K562 (cell line): ENCODE measurements at regions not wholly inside any gene's neighbourhood (a gene's known extent, or its start where the extent isn't known, plus 50 kb on each side); places are given as distances from the start of the nearest gene placed in this dataset.

Experiments used
- ASH1L ChIP-seq: fragments of 450-650 bp; IDR thresholded peaks from 2 replicates; pipeline ENCODE4 v1.6.1; 2018; ENCODE audit warnings: borderline replicate concordance, mild to moderate bottlenecking, low read depth; ENCODE audit not compliant: partially characterized antibody
- BHLHE40 ChIP-seq: IDR thresholded peaks from 2 replicates; pipeline ENCODE4 v1.6.1; 2011; ENCODE audit warnings: low read length, improper control_type of control experiment
- CEBPB ChIP-seq: fragments of 450-650 bp; IDR thresholded peaks from 2 replicates; pipeline ENCODE4 v1.6.1; 2016; ENCODE audit warnings: missing genetic modification characterization, missing compliant biosample characterization
- ETV5 ChIP-seq: sonication (generic); formaldehyde crosslinking; IDR thresholded peaks from 2 replicates; pipeline ENCODE4 v1.4.0; 2020; ENCODE audit warnings: low read depth, mild to moderate bottlenecking, missing genetic modification reagents
- HNRNPL ChIP-seq: fragments of 200-400 bp; formaldehyde crosslinking; IDR thresholded peaks from 2 replicates; pipeline ENCODE4 v1.6.1; 2017; ENCODE audit warnings: low read depth, mild to moderate bottlenecking, low read length
- MBD2 ChIP-seq: sonication (generic); IDR thresholded peaks from 2 replicates; pipeline ENCODE4 v1.6.1; 2016; ENCODE audit warnings: low read depth, borderline replicate concordance
- MCM7 ChIP-seq, 2 experiments: fragments of 450-650 bp; IDR thresholded peaks; 2 replicates each; pipeline ENCODE4 v1.6.1; 2016 to 2018
- MYNN ChIP-seq, 2 experiments: sonication (generic); formaldehyde crosslinking in 1 of 2; IDR thresholded peaks; 2 replicates each; pipeline versions ENCODE4 v1.5.0 to v1.6.1; 2016 to 2020; ENCODE audit warnings: antibody characterized with exemption in 1 of 2, missing genetic modification reagents in 1 of 2
- NCOA2 ChIP-seq, 2 experiments: fragments of 450-650 bp; IDR thresholded peaks; 2 replicates each; pipeline ENCODE4 v1.6.1; 2018; ENCODE audit warnings: mild to moderate bottlenecking in 2 of 2, moderate library complexity in 1 of 2; ENCODE audit not compliant: partially characterized antibody in 2 of 2
- NFE2 ChIP-seq: IDR thresholded peaks from 2 replicates; pipeline ENCODE4 v1.6.1; 2014; ENCODE audit warnings: antibody characterized with exemption, low read depth
- NR2F6 ChIP-seq: fragments of 450-650 bp; formaldehyde crosslinking; IDR thresholded peaks from 2 replicates; pipeline ENCODE4 v1.4.0; 2020; ENCODE audit warnings: mild to moderate bottlenecking
- RBM14 ChIP-seq: fragments of 200-400 bp; formaldehyde crosslinking; IDR thresholded peaks from 2 replicates; pipeline ENCODE4 v1.6.1; 2018; ENCODE audit warnings: low read depth, mild to moderate bottlenecking, low read length, moderate library complexity, borderline replicate concordance; ENCODE audit not compliant: insufficient read depth
- SFPQ ChIP-seq: fragments of 200-400 bp; formaldehyde crosslinking; IDR thresholded peaks from 2 replicates; pipeline ENCODE4 v1.6.1; 2017; ENCODE audit warnings: mild to moderate bottlenecking, low read depth, low read length, moderate library complexity
- SOX6 ChIP-seq: fragments of 450-650 bp; IDR thresholded peaks from 2 replicates; pipeline ENCODE4 v1.6.1; 2014; ENCODE audit warnings: mild to moderate bottlenecking
- SP2 ChIP-seq: IDR thresholded peaks from 2 replicates; pipeline ENCODE4 v1.6.1; 2011; ENCODE audit warnings: mild to moderate bottlenecking, low read depth, low read length, moderate library complexity; ENCODE audit not compliant: poor library complexity, severe bottlenecking; ENCODE audit errors: extremely low read depth
- SRSF9 ChIP-seq: fragments of 200-400 bp; formaldehyde crosslinking; IDR thresholded peaks from 2 replicates; pipeline ENCODE4 v1.6.1; 2017; ENCODE audit warnings: low read depth, low read length, borderline replicate concordance
- XRCC3 ChIP-seq: fragments of 450-650 bp; IDR thresholded peaks from 2 replicates; pipeline ENCODE4 v1.6.1; 2017; ENCODE audit warnings: mild to moderate bottlenecking, moderate library complexity
- ZC3H11A ChIP-seq: IDR thresholded peaks from 2 replicates; pipeline ENCODE4 v1.6.1; 2012; ENCODE audit warnings: low read depth, low read length, improper control_type of control experiment
- ZFPM2 ChIP-seq: fragments of 250-450 bp; sonication (Bioruptor Pico); IDR thresholded peaks from 2 replicates; pipeline ENCODE4 v1.5.1; 2022; ENCODE audit warnings: mild to moderate bottlenecking
- ZNF134 ChIP-seq: fragments of 250-450 bp; sonication (Bioruptor Pico); conservative IDR thresholded peaks from 2 replicates; pipeline ENCODE4 v1.4.0; 2020
- ZNF184 ChIP-seq: sonication (generic); formaldehyde crosslinking; IDR thresholded peaks from 2 replicates; pipeline ENCODE4 v1.5.0; 2020; ENCODE audit warnings: missing genetic modification reagents
- ZNF717 ChIP-seq: fragments of 250-450 bp; sonication (Bioruptor Pico); IDR thresholded peaks from 2 replicates; pipeline ENCODE4 v1.5.0; 2021
- ZNF785 ChIP-seq: fragments of 250-450 bp; sonication (Bioruptor Pico); IDR thresholded peaks from 2 replicates; pipeline ENCODE4 v1.4.0; 2020; ENCODE audit warnings: mild to moderate bottlenecking
- TF ChIP-seq, protein P1 (sequence below), 2 experiments: fragments of 250-450 bp in 1 of 2; fragments of 450-650 bp in 1 of 2; sonication (Bioruptor Pico) in 1 of 2; IDR thresholded peaks; 2 replicates each; pipeline versions ENCODE4 v1.6.1 to v1.8.0; 2016 to 2021; ENCODE audit warnings: mild to moderate bottlenecking in 2 of 2, moderate library complexity in 2 of 2, missing compliant biosample characterization in 1 of 2, missing genetic modification characterization in 1 of 2
- TF ChIP-seq, protein P2 (sequence below): fragments of 450-650 bp; IDR thresholded peaks from 2 replicates; pipeline ENCODE4 v1.6.1; 2017; ENCODE audit warnings: antibody characterized with exemption
- TF ChIP-seq, protein P3 (sequence below): sonication (generic); formaldehyde crosslinking; IDR thresholded peaks from 2 replicates; pipeline ENCODE4 v1.8.0; 2022; ENCODE audit warnings: mild to moderate bottlenecking, low read depth, missing genetic modification reagents

- TF ChIP-seq, protein P1, sequence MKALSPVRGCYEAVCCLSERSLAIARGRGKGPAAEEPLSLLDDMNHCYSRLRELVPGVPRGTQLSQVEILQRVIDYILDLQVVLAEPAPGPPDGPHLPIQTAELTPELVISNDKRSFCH (CRISPR knock-in tag; IDR thresholded peaks at IDR 0.05) = no peak
- TF ChIP-seq, protein P1 (tag; IDR thresholded peaks at IDR 0.05) = no peak
- no peak for TF ChIP-seq CEBPB (tag)
- no peak for TF ChIP-seq MCM7 (IDR thresholded peaks at IDR 0.05)
- TF ChIP-seq ZFPM2 = no peak
- no peak for TF ChIP-seq SRSF9
- TF ChIP-seq ZNF134 (CRISPR knock-in tag) = no peak
- TF ChIP-seq BHLHE40 = no peak
- peak; percentile 36; the same call in 1 of the 2 replicates for TF ChIP-seq SOX6
- TF ChIP-seq ZNF717 (CRISPR knock-in tag) = no peak
- TF ChIP-seq NR2F6 (CRISPR knock-in tag) = no peak
- TF ChIP-seq NCOA2 (IDR thresholded peaks at IDR 0.05; ENCODE audit: partially characterized antibody in 2 of 2) = no peak
- no peak for TF ChIP-seq SFPQ
- TF ChIP-seq ZNF184 (CRISPR knock-in tag) = no peak
- TF ChIP-seq MBD2 = no peak
- TF ChIP-seq ZNF785 (CRISPR knock-in tag) = no peak
- TF ChIP-seq ZC3H11A = no peak
- TF ChIP-seq ETV5 (CRISPR knock-in tag) = no peak
- peak; percentile 82 for TF ChIP-seq NFE2
- TF ChIP-seq XRCC3 = no peak
- no peak for TF ChIP-seq SP2
- TF ChIP-seq HNRNPL = no peak
- TF ChIP-seq ASH1L = no peak
- no peak for TF ChIP-seq RBM14
- TF ChIP-seq, protein P2, sequence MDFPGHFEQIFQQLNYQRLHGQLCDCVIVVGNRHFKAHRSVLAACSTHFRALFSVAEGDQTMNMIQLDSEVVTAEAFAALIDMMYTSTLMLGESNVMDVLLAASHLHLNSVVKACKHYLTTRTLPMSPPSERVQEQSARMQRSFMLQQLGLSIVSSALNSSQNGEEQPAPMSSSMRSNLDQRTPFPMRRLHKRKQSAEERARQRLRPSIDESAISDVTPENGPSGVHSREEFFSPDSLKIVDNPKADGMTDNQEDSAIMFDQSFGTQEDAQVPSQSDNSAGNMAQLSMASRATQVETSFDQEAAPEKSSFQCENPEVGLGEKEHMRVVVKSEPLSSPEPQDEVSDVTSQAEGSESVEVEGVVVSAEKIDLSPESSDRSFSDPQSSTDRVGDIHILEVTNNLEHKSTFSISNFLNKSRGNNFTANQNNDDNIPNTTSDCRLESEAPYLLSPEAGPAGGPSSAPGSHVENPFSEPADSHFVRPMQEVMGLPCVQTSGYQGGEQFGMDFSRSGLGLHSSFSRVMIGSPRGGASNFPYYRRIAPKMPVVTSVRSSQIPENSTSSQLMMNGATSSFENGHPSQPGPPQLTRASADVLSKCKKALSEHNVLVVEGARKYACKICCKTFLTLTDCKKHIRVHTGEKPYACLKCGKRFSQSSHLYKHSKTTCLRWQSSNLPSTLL = no peak
- TF ChIP-seq, protein P3, sequence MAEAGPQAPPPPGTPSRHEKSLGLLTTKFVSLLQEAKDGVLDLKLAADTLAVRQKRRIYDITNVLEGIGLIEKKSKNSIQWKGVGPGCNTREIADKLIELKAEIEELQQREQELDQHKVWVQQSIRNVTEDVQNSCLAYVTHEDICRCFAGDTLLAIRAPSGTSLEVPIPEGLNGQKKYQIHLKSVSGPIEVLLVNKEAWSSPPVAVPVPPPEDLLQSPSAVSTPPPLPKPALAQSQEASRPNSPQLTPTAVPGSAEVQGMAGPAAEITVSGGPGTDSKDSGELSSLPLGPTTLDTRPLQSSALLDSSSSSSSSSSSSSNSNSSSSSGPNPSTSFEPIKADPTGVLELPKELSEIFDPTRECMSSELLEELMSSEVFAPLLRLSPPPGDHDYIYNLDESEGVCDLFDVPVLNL (CRISPR knock-in tag) = no peak
- TF ChIP-seq MYNN (IDR thresholded peaks at IDR 0.05) = peak; percentile 48; the same call in 1 of the 2 replicates
- no peak for TF ChIP-seq MYNN (CRISPR knock-in tag; IDR thresholded peaks at IDR 0.05)
These were observed 287.4 kb upstream of the RUNX1 start (continued) for GRCh38 chr21:35336534-35336933.
